ENCODE measurements at regions not wholly inside any gene's neighbourhood (a gene's known extent, or its start where the extent isn't known, plus 50 kb on each side); places are given as distances from the start of the nearest gene placed in this dataset.

GRCh38 chr4:177809791-177810190 lies 367.6 kb upstream of the AGA start:
- DNase-seq = no peak

GRCh38 chr4:177810220-177810619 lies 368.0 kb upstream of the AGA start:
- DNase-seq = no peak

GRCh38 chr4:177818392-177818791 lies 376.2 kb upstream of the AGA start:
- DNase-seq = peak; percentile 33

GRCh38 chr4:177826973-177827372 lies 384.7 kb upstream of the AGA start:
- no peak for DNase-seq

GRCh38 chr4:177841258-177841657 lies 399.0 kb upstream of the AGA start:
- DNase-seq = no peak

GRCh38 chr4:177853229-177853628 lies 411.0 kb upstream of the AGA start:
- DNase-seq = peak; percentile 1

- DNase-seq = no peak
Observed at GRCh38 chr4:177855507-177856197, 413.4 kb upstream of the AGA start.

GRCh38 chr4:177860171-177860570 lies 417.9 kb upstream of the AGA start:
- DNase-seq = no peak

GRCh38 chr4:177861551-177862094 lies 419.4 kb upstream of the AGA start:
- no peak for DNase-seq

- no peak for DNase-seq
Observed at GRCh38 chr4:177862541-177863176, 420.4 kb upstream of the AGA start.

- DNase-seq = peak; percentile 27
Observed at GRCh38 chr4:177879851-177880250, 437.6 kb upstream of the AGA start.

GRCh38 chr4:177895136-177895535 lies 452.9 kb upstream of the AGA start:
- DNase-seq = no peak

- DNase-seq = no peak
Observed at GRCh38 chr4:177901786-177902185, 459.5 kb upstream of the AGA start.

- DNase-seq = no peak
Observed at GRCh38 chr4:177902386-177902785, 460.1 kb upstream of the AGA start.

GRCh38 chr4:177907736-177908424 lies 465.6 kb upstream of the AGA start:
- DNase-seq = no peak

- DNase-seq = no peak
Observed at GRCh38 chr4:177921715-177922114, 479.5 kb upstream of the AGA start.

GRCh38 chr4:177923888-177924287 lies 481.7 kb upstream of the AGA start:
- DNase-seq = peak; percentile 7

GRCh38 chr4:177937041-177937440 lies 494.8 kb upstream of the AGA start:
- no peak for DNase-seq

- DNase-seq = no peak
Observed at GRCh38 chr4:177938226-177938625, 496.0 kb upstream of the AGA start.

GRCh38 chr4:177945268-177945667 lies 503.0 kb upstream of the AGA start:
- no peak for DNase-seq

GRCh38 chr4:177947607-177948006 lies 505.4 kb upstream of the AGA start:
- no peak for DNase-seq

GRCh38 chr4:177948853-177949252 lies 506.6 kb upstream of the AGA start:
- DNase-seq = no peak

GRCh38 chr4:177951026-177951425 lies 508.8 kb upstream of the AGA start:
- no peak for DNase-seq

- no peak for DNase-seq
Observed at GRCh38 chr4:177952723-177953122, 510.5 kb upstream of the AGA start.
